K562 (cell line): ENCODE measurements at regions not wholly inside any gene's neighbourhood (a gene's known extent, or its start where the extent isn't known, plus 50 kb on each side); places are given as distances from the start of the nearest gene placed in this dataset.

Experiments used
- NFIC ChIP-seq: fragments of 450-650 bp; IDR thresholded peaks from 2 replicates; pipeline ENCODE4 v1.6.1; 2017; ENCODE audit warnings: mild to moderate bottlenecking, inconsistent platforms
- RREB1 ChIP-seq: fragments of 250-450 bp; sonication (Bioruptor Pico); IDR thresholded peaks from 2 replicates; pipeline ENCODE4 v1.4.0; 2020
- ZNF146 ChIP-seq: IDR thresholded peaks from one replicate; pipeline ENCODE4 v1.6.1; 2018; ENCODE audit warnings: missing compliant biosample characterization; ENCODE audit not compliant: unreplicated experiment
- ZNF197 ChIP-seq: fragments of 200-800 bp; sonication (Bioruptor generic); IDR thresholded peaks from 2 replicates; pipeline ENCODE4 v1.6.1; 2016; ENCODE audit warnings: low read depth, missing genetic modification characterization, missing compliant biosample characterization
- ZNF444 ChIP-seq: fragments of 250-450 bp; sonication (Bioruptor Pico); IDR thresholded peaks from 2 replicates; pipeline ENCODE4 v1.4.0; 2020; ENCODE audit warnings: mild to moderate bottlenecking, moderate library complexity

- TF ChIP-seq NFIC (no peak), ZNF444 (CRISPR knock-in tag) (no peak), RREB1 (CRISPR knock-in tag) (no peak), ZNF197 (CRISPR knock-in tag) (no peak), ZNF146 (CRISPR knock-in tag) (no peak)
Measured at GRCh38 chr16:5506021-5506420, 408.4 kb upstream of the EEF2KMT start (continued).
